ENCODE measurements at regions not wholly inside any gene's neighbourhood (a gene's known extent, or its start where the extent isn't known, plus 50 kb on each side); places are given as distances from the start of the nearest gene placed in this dataset.

- DNase-seq: no peak
- H3K27ac ChIP-seq: no peak overlapping the region
- no peak for TF ChIP-seq CTCF (IDR thresholded peaks at IDR 0.05; ENCODE audit: low read depth, low read length, missing control alignments)
- no peaks in the 10 kb centered on the region for H3K36me3 ChIP-seq (replicated peaks)
- in situ Hi-C loops (cut with HindIII; ENCODE audit: low pct_ligation_motif_present, low sequenced_read_pairs): no loop called here
- H3K27me3 ChIP-seq (replicated peaks): no peaks in the 10 kb centered on the region
- no peak overlapping the region for H3K4me3 ChIP-seq (ENCODE audit: low read depth, low read length)
Observed at GRCh38 chr9:78573669-78574068, 276.7 kb downstream of the PSAT1 start.

- Histone ChIP-seq H3K27me3 (replicated peaks) (no peaks in the 10 kb centered on the region), H3K4me3 (ENCODE audit: low read depth, low read length) (no peak overlapping the region), H3K36me3 (replicated peaks) (no peaks in the 10 kb centered on the region), H3K27ac (no peak overlapping the region)
- TF ChIP-seq CTCF (IDR thresholded peaks at IDR 0.05; ENCODE audit: low read depth, low read length, missing control alignments): no peak
- DNase-seq: no peak
- in situ Hi-C loops (cut with HindIII; ENCODE audit: low pct_ligation_motif_present, low sequenced_read_pairs): no loop called here
Observed at GRCh38 chr9:78574354-78575045, 277.6 kb downstream of the PSAT1 start.

GRCh38 chr9:78575081-78575480, 278.2 kb downstream of the PSAT1 start:
- Histone ChIP-seq H3K36me3 (replicated peaks) (no peaks in the 10 kb centered on the region), H3K27me3 (replicated peaks) (no peaks in the 10 kb centered on the region), H3K27ac (no peak overlapping the region), H3K4me3 (ENCODE audit: low read depth, low read length) (no peak overlapping the region)
- in situ Hi-C loops (cut with HindIII; ENCODE audit: low pct_ligation_motif_present, low sequenced_read_pairs): no loop called here
- TF ChIP-seq CTCF (IDR thresholded peaks at IDR 0.05; ENCODE audit: low read depth, low read length, missing control alignments): no peak
- DNase-seq: no peak

GRCh38 chr9:78575771-78576170, 278.8 kb downstream of the PSAT1 start:
- no peak for DNase-seq
- H3K36me3 ChIP-seq (replicated peaks): no peaks in the 10 kb centered on the region

GRCh38 chr9:78577156-78577906, 280.4 kb downstream of the PSAT1 start:
- TF ChIP-seq CTCF (IDR thresholded peaks at IDR 0.05; ENCODE audit: low read depth, low read length, missing control alignments): no peak
- no peak for DNase-seq
- Histone ChIP-seq H3K27ac (no peak overlapping the region), H3K27me3 (replicated peaks) (no peaks in the 10 kb centered on the region), H3K36me3 (replicated peaks) (no peaks in the 10 kb centered on the region), H3K4me3 (ENCODE audit: low read depth, low read length) (no peak overlapping the region)
- in situ Hi-C loops (cut with HindIII; ENCODE audit: low pct_ligation_motif_present, low sequenced_read_pairs): no loop called here

More at GRCh38 chr9:78575771-78576170, 278.8 kb downstream of the PSAT1 start:
- TF ChIP-seq CTCF (IDR thresholded peaks at IDR 0.05; ENCODE audit: low read depth, low read length, missing control alignments): no peak
- Histone ChIP-seq H3K27ac (no peak overlapping the region), H3K4me3 (ENCODE audit: low read depth, low read length) (no peak overlapping the region), H3K27me3 (replicated peaks) (no peaks in the 10 kb centered on the region)
- in situ Hi-C loops (cut with HindIII; ENCODE audit: low pct_ligation_motif_present, low sequenced_read_pairs): no loop called here
